BLaER1 (cell line): ENCODE measurements at regions not wholly inside any gene's neighbourhood (a gene's known extent, or its start where the extent isn't known, plus 50 kb on each side); places are given as distances from the start of the nearest gene placed in this dataset.

Source experiments
- H3K27ac ChIP-seq: shearing (Covaris generic); formaldehyde crosslinking; 2 replicates; pipeline ENCODE4 v1.8.1; 2022
- H3K27me3 ChIP-seq: shearing (Covaris generic); formaldehyde crosslinking; 2 replicates; pipeline ENCODE4 v1.8.1; 2022
- H3K36me3 ChIP-seq: shearing (Covaris generic); formaldehyde crosslinking; 2 replicates; pipeline ENCODE4 v1.8.1; 2022
- H3K4me1 ChIP-seq: shearing (Covaris generic); formaldehyde crosslinking; 2 replicates; pipeline ENCODE4 v1.8.1; 2022
- H3K4me2 ChIP-seq: shearing (Covaris generic); formaldehyde crosslinking; 2 replicates; pipeline ENCODE4 v1.8.1; 2022
- H3K4me3 ChIP-seq: shearing (Covaris generic); formaldehyde crosslinking; 2 replicates; pipeline ENCODE4 v1.8.1; 2022
- H3K9ac ChIP-seq: shearing (Covaris generic); formaldehyde crosslinking; 2 replicates; pipeline ENCODE4 v1.8.1; 2022
- H3K9me3 ChIP-seq: shearing (Covaris generic); formaldehyde crosslinking; 2 replicates; pipeline ENCODE4 v1.8.1; 2022
- H4K20me1 ChIP-seq: shearing (Covaris generic); formaldehyde crosslinking; 2 replicates; pipeline ENCODE4 v1.8.1; 2022
- Cebpa-rat ChIP-seq: shearing (Covaris generic); IDR thresholded peaks from 2 replicates; pipeline ENCODE4 v1.8.1; 2022

DNA sequence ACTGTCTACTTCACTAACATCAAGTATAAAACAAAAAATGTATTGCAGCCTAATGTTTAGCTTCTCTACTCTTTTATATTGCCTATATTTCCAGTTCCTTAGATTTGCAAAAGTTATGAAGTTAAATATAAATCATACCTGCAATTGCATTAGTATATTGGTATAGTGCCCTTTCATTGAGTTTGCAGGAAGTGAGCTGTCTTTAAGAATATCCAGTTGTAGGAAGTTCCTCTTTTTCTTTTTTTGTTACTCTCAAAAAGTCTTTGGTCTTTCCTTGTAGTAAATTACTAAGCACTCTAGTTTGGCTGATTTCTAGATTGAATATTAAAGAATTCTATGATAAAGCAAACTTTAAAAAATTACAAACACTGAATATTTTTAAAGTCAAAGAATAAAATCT is 71.3 kb upstream of the FN1 start:
- H3K36me3 ChIP-seq: no peaks in the 10 kb centered on the region
- H3K4me2 ChIP-seq: no peak overlapping the region
- no peak overlapping the region for H3K9ac ChIP-seq
- H4K20me1 ChIP-seq: no peaks in the 10 kb centered on the region
- H3K4me3 ChIP-seq: no peak overlapping the region
- H3K9me3 ChIP-seq: no peaks in the 10 kb centered on the region
- H3K4me1 ChIP-seq: peaks cover 6% of the 10 kb centered on the region; the same call in 1 of the 2 replicates
- no peak overlapping the region for H3K27ac ChIP-seq
- H3K27me3 ChIP-seq: no peaks in the 10 kb centered on the region
- no peak for TF ChIP-seq Cebpa-rat

DNA sequence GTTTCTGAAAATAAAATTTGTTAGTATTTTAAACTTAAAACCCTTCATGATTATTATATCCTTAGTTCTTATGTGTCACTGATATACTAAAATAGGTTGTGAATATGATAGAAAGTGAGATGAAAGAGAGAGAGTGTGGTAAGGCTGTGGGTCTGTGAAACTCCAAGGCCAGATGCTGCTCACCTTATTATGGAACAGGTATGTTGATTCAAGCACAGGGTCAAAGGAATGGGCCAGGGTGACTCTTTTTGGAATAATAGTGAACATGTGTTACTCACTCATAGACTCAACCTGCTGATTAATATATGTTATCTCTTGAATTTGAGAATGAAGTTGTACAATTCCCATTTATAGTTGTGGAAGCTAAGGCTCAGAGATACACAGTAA is 70.7 kb upstream of the FN1 start:
- no peak overlapping the region for H3K4me3 ChIP-seq
- no peaks in the 10 kb centered on the region for H3K27me3 ChIP-seq
- no peak overlapping the region for H3K4me2 ChIP-seq
- H3K36me3 ChIP-seq: no peaks in the 10 kb centered on the region
- no peaks in the 10 kb centered on the region for H3K9me3 ChIP-seq
- H3K9ac ChIP-seq: no peak overlapping the region
- no peak for TF ChIP-seq Cebpa-rat
- H4K20me1 ChIP-seq: no peaks in the 10 kb centered on the region
- H3K4me1 ChIP-seq: peaks cover 6% of the 10 kb centered on the region; the same call in 1 of the 2 replicates
- no peak overlapping the region for H3K27ac ChIP-seq

DNA sequence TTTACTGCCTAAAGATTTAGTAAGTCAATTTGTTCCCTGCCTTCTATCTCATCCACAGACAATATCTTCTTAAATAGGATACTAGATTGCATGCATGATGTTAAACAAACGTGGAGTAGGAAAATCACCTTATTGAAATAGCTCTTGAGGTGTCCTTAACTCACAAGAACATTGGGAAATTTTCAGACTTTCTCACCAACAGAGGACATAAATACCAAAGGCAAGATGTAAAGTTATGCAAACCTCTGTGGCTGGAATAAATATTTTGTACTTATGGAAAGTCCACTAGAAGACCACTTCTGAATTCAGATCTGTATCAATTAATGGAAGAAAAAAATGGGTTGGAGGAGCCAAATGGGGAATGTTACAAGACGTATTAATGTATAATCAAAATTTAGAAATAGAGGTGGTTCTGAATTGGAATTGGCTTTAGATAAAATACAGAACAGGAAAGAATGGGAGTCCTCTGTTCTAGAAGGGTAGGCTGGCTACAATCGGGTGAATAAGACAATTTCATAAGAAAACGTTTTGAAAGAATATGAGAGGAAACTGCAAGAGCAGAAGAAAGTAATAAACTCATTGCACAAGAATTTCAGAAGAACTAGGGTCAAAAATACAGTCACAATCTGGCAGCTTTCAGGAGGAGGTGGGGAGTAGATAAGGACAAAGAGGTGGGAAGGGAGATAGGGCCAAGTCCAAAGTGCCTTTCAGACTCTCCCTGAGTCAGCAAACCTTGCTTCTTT is 69.3 kb upstream of the FN1 start:
- H3K36me3 ChIP-seq: no peaks in the 10 kb centered on the region
- H3K4me2 ChIP-seq: no peak overlapping the region
- H3K4me1 ChIP-seq: peaks cover 6% of the 10 kb centered on the region; the same call in 1 of the 2 replicates
- no peak overlapping the region for H3K4me3 ChIP-seq
- no peak overlapping the region for H3K27ac ChIP-seq
- no peaks in the 10 kb centered on the region for H4K20me1 ChIP-seq
- no peaks in the 10 kb centered on the region for H3K9me3 ChIP-seq
- no peak for TF ChIP-seq Cebpa-rat
- H3K27me3 ChIP-seq: no peaks in the 10 kb centered on the region
- no peak overlapping the region for H3K9ac ChIP-seq

DNA sequence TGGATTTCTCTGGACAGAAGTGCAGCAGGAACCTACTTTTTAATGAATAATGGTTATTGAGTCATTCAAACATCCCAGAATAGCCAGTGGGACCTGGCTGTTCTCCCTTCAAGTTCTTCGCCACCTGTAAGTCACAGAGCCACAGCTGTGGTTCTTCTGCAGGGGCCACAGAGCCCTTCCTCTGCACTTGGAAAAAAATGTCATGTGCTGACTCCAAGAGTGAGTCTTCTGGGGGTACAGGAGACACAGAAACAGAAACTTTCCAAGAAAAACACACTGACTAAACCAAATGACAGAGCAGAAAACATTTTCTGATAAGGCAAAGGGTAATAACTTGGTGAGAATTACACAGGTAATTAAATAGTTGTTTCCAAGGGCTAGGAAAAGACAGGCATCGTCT is 68.7 kb upstream of the FN1 start:
- H3K4me1 ChIP-seq: peaks cover 6% of the 10 kb centered on the region; the same call in 1 of the 2 replicates
- no peaks in the 10 kb centered on the region for H3K27me3 ChIP-seq
- H3K9ac ChIP-seq: no peak overlapping the region
- H3K4me2 ChIP-seq: no peak overlapping the region
- H3K9me3 ChIP-seq: no peaks in the 10 kb centered on the region
- no peak for TF ChIP-seq Cebpa-rat
- no peaks in the 10 kb centered on the region for H3K36me3 ChIP-seq
- no peak overlapping the region for H3K27ac ChIP-seq
- no peak overlapping the region for H3K4me3 ChIP-seq
- no peaks in the 10 kb centered on the region for H4K20me1 ChIP-seq

DNA sequence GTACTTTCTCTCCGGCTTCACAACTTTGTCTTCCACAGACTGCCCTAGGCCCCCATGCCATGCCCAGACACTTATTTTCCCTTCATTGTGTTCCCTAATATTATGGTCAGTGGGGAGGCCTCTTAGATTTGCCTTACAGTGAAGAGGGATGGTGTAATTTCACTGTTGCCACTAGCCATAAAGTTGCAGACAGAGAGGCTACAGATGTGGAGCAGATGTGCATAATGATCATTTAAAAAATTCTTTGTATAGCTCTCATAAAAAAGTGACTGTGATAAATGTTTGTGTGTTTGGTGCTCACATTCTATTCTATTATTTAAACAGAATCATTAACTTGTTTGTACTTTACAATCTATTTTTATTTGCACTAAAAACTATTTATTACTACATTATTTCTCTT is 67.5 kb upstream of the FN1 start:
- TF ChIP-seq Cebpa-rat: no peak
- Histone ChIP-seq H3K4me1 (peaks cover 6% of the 10 kb centered on the region; the same call in 1 of the 2 replicates), H3K27me3 (no peaks in the 10 kb centered on the region), H3K27ac (no peak overlapping the region), H3K36me3 (no peaks in the 10 kb centered on the region), H3K9ac (no peak overlapping the region), H3K4me3 (no peak overlapping the region), H4K20me1 (no peaks in the 10 kb centered on the region), H3K9me3 (no peaks in the 10 kb centered on the region), H3K4me2 (no peak overlapping the region)

DNA sequence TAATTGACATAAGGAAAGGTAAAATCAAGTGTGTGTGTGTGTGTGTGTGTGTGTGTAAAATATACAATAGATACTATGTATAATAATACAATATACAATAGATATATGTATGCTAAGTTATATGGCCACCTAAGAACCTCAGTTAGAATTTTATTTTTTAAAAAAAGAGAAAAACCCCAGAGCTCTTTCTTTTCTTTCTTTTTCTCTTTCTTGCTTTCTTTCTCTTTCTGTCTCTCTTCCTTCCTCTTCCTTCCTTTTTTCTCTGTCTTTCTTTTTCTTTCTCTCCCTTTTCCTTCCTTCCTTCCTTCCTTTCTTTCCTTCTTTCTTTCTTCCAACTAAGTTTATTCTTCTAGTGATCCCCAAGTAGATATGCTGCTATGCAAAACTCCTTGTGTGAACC is 64.6 kb upstream of the FN1 start:
- Histone ChIP-seq H3K4me1 (no peaks in the 10 kb centered on the region), H3K36me3 (no peaks in the 10 kb centered on the region), H4K20me1 (no peaks in the 10 kb centered on the region), H3K4me2 (no peak overlapping the region), H3K27ac (no peak overlapping the region), H3K27me3 (no peaks in the 10 kb centered on the region), H3K9me3 (no peaks in the 10 kb centered on the region), H3K9ac (no peak overlapping the region), H3K4me3 (no peak overlapping the region)
- no peak for TF ChIP-seq Cebpa-rat

DNA sequence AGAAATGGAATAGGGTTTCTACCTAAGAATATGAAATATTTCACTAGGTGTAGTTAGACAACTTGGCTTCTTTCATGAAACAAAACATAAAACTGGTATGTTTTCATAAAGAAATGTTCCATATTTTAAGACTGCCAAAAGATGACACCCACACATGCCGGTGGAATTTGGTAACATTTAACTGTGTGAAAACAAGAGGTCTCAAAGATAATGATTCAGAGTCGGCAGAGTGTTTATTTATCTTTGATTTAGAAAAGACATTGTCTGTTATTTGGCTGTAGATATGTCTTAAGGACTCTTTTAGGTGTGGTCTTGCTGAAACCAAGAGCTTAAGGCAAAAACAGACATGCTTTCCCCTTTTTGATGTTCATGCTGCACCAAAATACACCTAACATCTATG is 63.5 kb upstream of the FN1 start:
- no peaks in the 10 kb centered on the region for H3K27me3 ChIP-seq
- H3K4me1 ChIP-seq: no peaks in the 10 kb centered on the region
- no peak overlapping the region for H3K9ac ChIP-seq
- no peak overlapping the region for H3K27ac ChIP-seq
- no peak for TF ChIP-seq Cebpa-rat
- no peak overlapping the region for H3K4me3 ChIP-seq
- no peak overlapping the region for H3K4me2 ChIP-seq
- H4K20me1 ChIP-seq: no peaks in the 10 kb centered on the region
- no peaks in the 10 kb centered on the region for H3K36me3 ChIP-seq
- H3K9me3 ChIP-seq: no peaks in the 10 kb centered on the region

DNA sequence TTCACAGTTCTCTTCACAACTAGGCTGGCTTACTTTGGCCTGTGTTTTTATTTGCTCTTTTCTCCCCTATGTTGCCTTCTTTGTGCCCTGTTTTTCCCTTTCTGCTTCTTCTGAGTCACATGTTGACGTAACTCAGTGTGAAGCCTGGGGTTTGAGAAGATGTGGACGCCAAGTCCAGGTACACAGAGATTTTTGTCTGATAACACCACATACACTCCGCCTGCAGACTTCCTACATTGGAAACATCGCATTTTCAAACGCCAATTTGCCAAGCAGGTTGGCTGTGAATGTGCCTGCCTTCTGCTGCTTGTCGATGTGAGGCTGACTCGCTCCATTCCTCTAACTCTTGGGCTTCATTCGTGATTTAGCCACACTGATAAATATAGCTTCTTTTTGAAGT is 62.6 kb upstream of the FN1 start:
- Histone ChIP-seq H4K20me1 (no peaks in the 10 kb centered on the region), H3K36me3 (no peaks in the 10 kb centered on the region), H3K4me1 (no peaks in the 10 kb centered on the region), H3K4me3 (no peak overlapping the region), H3K9ac (no peak overlapping the region), H3K4me2 (no peak overlapping the region), H3K9me3 (no peaks in the 10 kb centered on the region), H3K27me3 (no peaks in the 10 kb centered on the region), H3K27ac (no peak overlapping the region)
- TF ChIP-seq Cebpa-rat: no peak

DNA sequence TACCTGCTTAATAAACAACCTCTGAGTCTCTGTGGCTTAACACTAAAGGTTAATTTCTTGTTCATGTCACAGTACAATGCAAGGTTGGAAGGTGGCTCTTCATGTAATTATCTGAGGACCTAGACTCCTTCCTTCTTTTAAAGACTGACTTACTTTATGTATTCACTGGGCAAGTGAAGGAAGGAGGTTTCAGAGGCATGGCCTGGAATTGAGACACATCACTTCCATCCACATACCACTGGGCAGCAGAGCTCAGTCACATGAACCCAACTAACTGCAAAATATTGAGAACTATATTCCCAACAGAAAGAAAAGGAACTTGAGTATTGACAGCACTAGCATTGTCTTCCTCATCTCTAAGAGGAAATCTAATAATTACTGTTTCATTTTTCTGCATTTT is 57.5 kb upstream of the FN1 start:
- Histone ChIP-seq H3K4me2 (no peak overlapping the region), H3K4me1 (no peaks in the 10 kb centered on the region), H3K9ac (no peak overlapping the region), H4K20me1 (no peaks in the 10 kb centered on the region), H3K36me3 (no peaks in the 10 kb centered on the region), H3K9me3 (no peaks in the 10 kb centered on the region), H3K27ac (no peak overlapping the region), H3K27me3 (no peaks in the 10 kb centered on the region), H3K4me3 (no peak overlapping the region)
- TF ChIP-seq Cebpa-rat: no peak

DNA sequence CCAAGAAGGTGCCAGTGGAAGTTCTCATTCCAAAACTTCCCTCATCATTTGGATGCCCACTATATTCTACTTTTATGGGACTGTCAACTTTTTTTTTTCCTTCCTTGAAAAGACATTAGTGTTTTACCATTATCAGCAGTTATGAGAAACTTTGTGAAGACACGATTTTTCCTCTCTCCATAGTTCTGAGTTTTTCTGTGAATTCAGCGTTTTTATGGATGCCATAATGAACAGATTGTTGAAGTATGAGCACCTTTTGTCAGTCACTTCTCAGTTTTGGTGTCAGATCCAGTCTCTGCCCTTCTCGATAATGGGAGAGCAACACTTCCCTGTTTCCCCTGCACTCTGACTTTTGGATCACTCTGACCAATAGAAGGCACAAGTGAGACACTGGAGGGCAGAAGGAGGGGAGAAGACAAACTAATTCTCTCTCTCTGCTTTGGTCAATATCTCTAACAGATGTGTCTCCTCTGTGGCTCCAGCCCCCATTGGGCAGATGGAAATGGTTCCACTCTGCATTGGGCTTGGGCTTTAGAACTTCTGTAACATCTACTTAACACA is 53.5 kb upstream of the FN1 start:
- H3K9ac ChIP-seq: no peak overlapping the region

More for the DNA sequence above, 53.5 kb upstream of the FN1 start:
- H3K36me3 ChIP-seq: no peaks in the 10 kb centered on the region
- H3K27ac ChIP-seq: no peak overlapping the region
- no peaks in the 10 kb centered on the region for H3K4me1 ChIP-seq
- H3K4me2 ChIP-seq: no peak overlapping the region
- TF ChIP-seq Cebpa-rat: no peak
- no peaks in the 10 kb centered on the region for H3K9me3 ChIP-seq
- H3K4me3 ChIP-seq: no peak overlapping the region
- no peaks in the 10 kb centered on the region for H4K20me1 ChIP-seq
- no peaks in the 10 kb centered on the region for H3K27me3 ChIP-seq
